Thymus (tissue), 11 donors: ENCODE measurements at regions not wholly inside any gene's neighbourhood (a gene's known extent, or its start where the extent isn't known, plus 50 kb on each side); places are given as distances from the start of the nearest gene placed in this dataset.

Source experiments
- DNase-seq, 9 donors: peaks; one replicate each; pipeline ENCODE4 v3.0.0-alpha.2; 2013; ENCODE audit warnings: low spot score in 9 of 9, low read depth in 6 of 9, missing footprints in 1 of 9
- H3K27ac ChIP-seq, 2 donors: one replicate each; pipeline ENCODE4 v1.5.1; 2013; ENCODE audit warnings: control low read depth in 1 of 2, low read depth in 1 of 2, low read length in 1 of 2, mild to moderate bottlenecking in 1 of 2, moderate library complexity in 1 of 2
- H3K27me3 ChIP-seq, 2 donors: one replicate each; pipeline ENCODE4 v1.5.1; 2013; ENCODE audit warnings: low read length in 1 of 2; ENCODE audit not compliant: control insufficient read depth in 2 of 2, insufficient read depth in 1 of 2
- H3K36me3 ChIP-seq, 2 donors: one replicate each; pipeline ENCODE4 v1.5.1; 2013; ENCODE audit warnings: low read length in 1 of 2, mild to moderate bottlenecking in 1 of 2, moderate library complexity in 1 of 2; ENCODE audit not compliant: control insufficient read depth in 2 of 2, insufficient read depth in 2 of 2
- H3K4me1 ChIP-seq, 2 donors: one replicate each; pipeline ENCODE4 v1.5.1; 2013; ENCODE audit warnings: low read length in 2 of 2; ENCODE audit not compliant: control insufficient read depth in 2 of 2, insufficient read depth in 2 of 2
- H3K4me3 ChIP-seq, 2 donors: one replicate each; pipeline ENCODE4 v1.5.1; 2013; ENCODE audit warnings: low read length in 2 of 2, control low read depth in 1 of 2, mild to moderate bottlenecking in 1 of 2
- H3K9me3 ChIP-seq, 2 donors: one replicate each; pipeline ENCODE4 v1.5.1; 2013; ENCODE audit warnings: low read length in 1 of 2, mild to moderate bottlenecking in 1 of 2; ENCODE audit not compliant: control insufficient read depth in 2 of 2, insufficient read depth in 1 of 2
- WGBS: extraction: QIAGEN DNeasy Blood & Tissue Kit; methylation state at CpG from one replicate; pipeline ENCODE4 v1.1.7; 2013; 5-methylcytosine and 5-hydroxymethylcytosine counted together
- donor health status: healthy.

- peaks cover 31 to 72% of the 10 kb centered on the region in 2 donors for H3K4me1 ChIP-seq
- peak overlapping the region; percentile 1 to 2 for H3K4me3 ChIP-seq
- 75% methylated on average over 6 of the region's 6 CpGs for WGBS
- peaks cover 0 to 5% of the 10 kb centered on the region in 2 donors for H3K9me3 ChIP-seq
- H3K27ac ChIP-seq = peak overlapping the region; percentile 54 to 71
- DNase-seq = peak in 1 of 9 donors; percentile 52
- no peaks in the 10 kb centered on the region for H3K27me3 ChIP-seq
- peaks cover 0 to 25% of the 10 kb centered on the region in 2 donors for H3K36me3 ChIP-seq
Measured at GRCh38 chr7:142348921-142349405, 91.1 kb upstream of the PRSS58 start.

GRCh38 chr7:142348100-142348499, 90.2 kb upstream of the PRSS58 start:
- H3K27ac ChIP-seq = peak overlapping the region in 1 of 2 donors; percentile 46
- H3K27me3 ChIP-seq = no peaks in the 10 kb centered on the region
- peaks cover 31 to 69% of the 10 kb centered on the region in 2 donors for H3K4me1 ChIP-seq
- peak in 1 of 9 donors; percentile 8 for DNase-seq
- H3K36me3 ChIP-seq = peaks cover 0 to 25% of the 10 kb centered on the region in 2 donors
- WGBS = 63% methylated on average over 3 of the region's 3 CpGs
- peaks cover 0 to 5% of the 10 kb centered on the region in 2 donors for H3K9me3 ChIP-seq
- no peak overlapping the region for H3K4me3 ChIP-seq

GRCh38 chr7:142347091-142347490, 89.2 kb upstream of the PRSS58 start:
- DNase-seq = peak in 1 of 9 donors; percentile 49
- Histone ChIP-seq H3K27me3 (no peaks in the 10 kb centered on the region), H3K4me1 (peaks cover 28 to 64% of the 10 kb centered on the region in 2 donors), H3K9me3 (peaks cover 0 to 5% of the 10 kb centered on the region in 2 donors), H3K4me3 (no peak overlapping the region), H3K36me3 (peaks cover 0 to 25% of the 10 kb centered on the region in 2 donors), H3K27ac (peak overlapping the region; percentile 27 to 46)
- WGBS = 60% methylated on average over 3 of the region's 3 CpGs

GRCh38 chr7:142345811-142346210, 88.0 kb upstream of the PRSS58 start:
- WGBS = 9% methylated on average over 5 of the region's 5 CpGs
- DNase-seq = peak in 5 of 9 donors; percentile 74 to 92 (median 79)
- peak overlapping the region; percentile 66 to 78 for H3K27ac ChIP-seq
- H3K27me3 ChIP-seq = no peaks in the 10 kb centered on the region
- H3K4me3 ChIP-seq = peak overlapping the region; percentile 2 to 29
- H3K36me3 ChIP-seq = peaks cover 0 to 19% of the 10 kb centered on the region in 2 donors
- peaks cover 0 to 5% of the 10 kb centered on the region in 2 donors for H3K9me3 ChIP-seq
- peaks cover 28 to 64% of the 10 kb centered on the region in 2 donors for H3K4me1 ChIP-seq

GRCh38 chr7:142338633-142339501, 81.0 kb upstream of the PRSS58 start:
- 74% methylated on average over 6 of the region's 6 CpGs for WGBS
- Histone ChIP-seq H3K9me3 (no peaks in the 10 kb centered on the region), H3K27me3 (no peaks in the 10 kb centered on the region), H3K36me3 (peaks cover 0 to 2% of the 10 kb centered on the region in 2 donors), H3K27ac (peak overlapping the region; percentile 25 to 34), H3K4me3 (no peak overlapping the region), H3K4me1 (peaks cover 7 to 29% of the 10 kb centered on the region in 2 donors)
- DNase-seq = peak in 2 of 9 donors; percentile 73 to 80

GRCh38 chr7:142337054-142338001, 79.5 kb upstream of the PRSS58 start:
- no peak for DNase-seq
- Histone ChIP-seq H3K9me3 (no peaks in the 10 kb centered on the region), H3K27me3 (no peaks in the 10 kb centered on the region), H3K36me3 (peaks cover 0 to 8% of the 10 kb centered on the region in 2 donors), H3K4me1 (peaks cover 7 to 21% of the 10 kb centered on the region in 2 donors), H3K27ac (peak overlapping the region in 1 of 2 donors; percentile 15), H3K4me3 (no peak overlapping the region)
- 83% methylated on average over 8 of the region's 8 CpGs for WGBS

- H3K27me3 ChIP-seq = no peaks in the 10 kb centered on the region
- no peak overlapping the region for H3K4me3 ChIP-seq
- H3K9me3 ChIP-seq = no peaks in the 10 kb centered on the region
- H3K36me3 ChIP-seq = peaks cover 0 to 8% of the 10 kb centered on the region in 2 donors
- no peak for DNase-seq
- H3K27ac ChIP-seq = no peak overlapping the region
- H3K4me1 ChIP-seq = peaks cover 7 to 21% of the 10 kb centered on the region in 2 donors
- whole genome bisulfite sequencing = 98% methylated on average over 1 of the region's 1 CpG
Measured at GRCh38 chr7:142334806-142335205, 76.9 kb upstream of the PRSS58 start.

- no peak overlapping the region for H3K4me3 ChIP-seq
- DNase-seq = no peak
- H3K27ac ChIP-seq = no peak overlapping the region
- H3K9me3 ChIP-seq = no peaks in the 10 kb centered on the region
- WGBS = 98% methylated on average over 2 of the region's 2 CpGs
- peaks cover 0 to 8% of the 10 kb centered on the region in 2 donors for H3K36me3 ChIP-seq
- no peaks in the 10 kb centered on the region for H3K27me3 ChIP-seq
- H3K4me1 ChIP-seq = peaks cover 7 to 21% of the 10 kb centered on the region in 2 donors
Measured at GRCh38 chr7:142334236-142334635, 76.4 kb upstream of the PRSS58 start.
